ENCODE measurements at regions not wholly inside any gene's neighbourhood (a gene's known extent, or its start where the extent isn't known, plus 50 kb on each side); places are given as distances from the start of the nearest gene placed in this dataset.

- DNase-seq = no peak
These were observed 274.1 kb upstream of the TENM3 start for GRCh38 chr4:181969151-181969550.

GRCh38 chr4:181970366-181970765, 272.8 kb upstream of the TENM3 start:
- DNase-seq = no peak

- no peak for DNase-seq
These were observed 271.8 kb upstream of the TENM3 start for GRCh38 chr4:181971411-181971810.

- no peak for DNase-seq
These were observed 271.2 kb upstream of the TENM3 start for GRCh38 chr4:181971973-181972372.

- DNase-seq = no peak
These were observed 266.4 kb upstream of the TENM3 start for GRCh38 chr4:181976764-181977163.

GRCh38 chr4:181982437-181982836, 260.8 kb upstream of the TENM3 start:
- DNase-seq = no peak

- DNase-seq = no peak
These were observed 260.3 kb upstream of the TENM3 start for GRCh38 chr4:181982856-181983255.

- no peak for DNase-seq
These were observed 255.8 kb upstream of the TENM3 start for GRCh38 chr4:181987392-181987791.

- DNase-seq = no peak
These were observed 254.1 kb upstream of the TENM3 start for GRCh38 chr4:181989071-181989470.

- DNase-seq = no peak
These were observed 251.7 kb upstream of the TENM3 start for GRCh38 chr4:181991369-181992108.

- no peak for DNase-seq
These were observed 244.6 kb upstream of the TENM3 start for GRCh38 chr4:181998398-181999295.

- no peak for DNase-seq
These were observed 243.1 kb upstream of the TENM3 start for GRCh38 chr4:182000077-182000476.

- no peak for DNase-seq
These were observed 232.3 kb upstream of the TENM3 start for GRCh38 chr4:182010876-182011275.

GRCh38 chr4:182014164-182014563, 229.0 kb upstream of the TENM3 start:
- no peak for DNase-seq

GRCh38 chr4:182015014-182015413, 228.2 kb upstream of the TENM3 start:
- no peak for DNase-seq

GRCh38 chr4:182015893-182016292, 227.3 kb upstream of the TENM3 start:
- DNase-seq = no peak

- no peak for DNase-seq
These were observed 226.2 kb upstream of the TENM3 start for GRCh38 chr4:182017038-182017437.

GRCh38 chr4:182018691-182019090, 224.5 kb upstream of the TENM3 start:
- DNase-seq = no peak

GRCh38 chr4:182019148-182019652, 224.0 kb upstream of the TENM3 start:
- DNase-seq = peak in 1 of 2 donors; percentile 1

- DNase-seq = no peak
These were observed 220.3 kb upstream of the TENM3 start for GRCh38 chr4:182022909-182023308.

- no peak for DNase-seq
These were observed 219.7 kb upstream of the TENM3 start for GRCh38 chr4:182023469-182023868.

GRCh38 chr4:182042945-182043344, 200.3 kb upstream of the TENM3 start:
- no peak for DNase-seq

- DNase-seq = no peak
These were observed 194.3 kb upstream of the TENM3 start for GRCh38 chr4:182048871-182049270.

- no peak for DNase-seq
These were observed 186.3 kb upstream of the TENM3 start for GRCh38 chr4:182056866-182057265.

Measured in CD4-positive, alpha-beta T cell treated with Interleukin-4 for 1 hour (primary cell).